ENCODE measurements at regions not wholly inside any gene's neighbourhood (a gene's known extent, or its start where the extent isn't known, plus 50 kb on each side); places are given as distances from the start of the nearest gene placed in this dataset.

DNA sequence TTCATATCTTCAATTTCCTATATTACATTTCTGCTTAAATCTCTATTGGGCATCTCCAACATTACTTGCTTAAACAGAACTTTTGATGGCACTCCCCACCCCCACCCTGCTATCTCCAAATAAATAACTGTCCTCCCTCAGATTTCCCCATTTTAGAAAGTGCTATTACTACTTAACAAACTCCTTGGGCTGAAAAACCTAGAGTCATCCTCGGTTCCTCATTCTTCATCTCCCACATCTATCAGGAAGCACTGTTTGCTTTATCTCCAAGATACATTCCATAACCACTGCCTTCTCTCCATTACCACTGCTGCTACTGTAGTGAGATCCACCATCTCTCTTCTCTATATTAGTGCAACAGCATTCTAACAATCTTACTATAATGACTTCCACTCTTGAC lies 150.4 kb upstream of the CYRIA start:
- no peak for DNase-seq (ENCODE audit: low spot score)
- Histone ChIP-seq H3K79me2 (no peaks in the 10 kb centered on the region), H4K20me1 (ENCODE audit: insufficient read depth, poor library complexity, severe bottlenecking) (no peaks in the 10 kb centered on the region), H3K9me2 (replicated peaks; ENCODE audit: insufficient read depth) (no peaks in the 10 kb centered on the region), H3K36me3 (replicated peaks; ENCODE audit: insufficient read depth, low read depth) (no peaks in the 10 kb centered on the region), H3K9me3 (ENCODE audit: low read depth) (no peaks in the 10 kb centered on the region), H3K27ac (no peak overlapping the region), H3K27me3 (no peaks in the 10 kb centered on the region), H3K4me3 (no peak overlapping the region), H3K4me2 (no peak overlapping the region), H3K4me1 (ENCODE audit: insufficient read depth) (peaks cover 6% of the 10 kb centered on the region), H2AFZ (no peak overlapping the region)
- whole genome bisulfite sequencing (ENCODE audit: low lambda C conversion rate, missing lambda C conversion rate) = 90% methylated on average over 1 of the region's 1 CpG
- TF ChIP-seq EZH2phosphoT487 (IDR thresholded peaks at IDR 0.05; ENCODE audit: low read depth, severe bottlenecking, unreplicated experiment) (no peak), CTCF (IDR thresholded peaks at IDR 0.05; ENCODE audit: poor library complexity) (no peak), EZH2 (IDR thresholded peaks at IDR 0.05; ENCODE audit: borderline replicate concordance) (no peak)

DNA sequence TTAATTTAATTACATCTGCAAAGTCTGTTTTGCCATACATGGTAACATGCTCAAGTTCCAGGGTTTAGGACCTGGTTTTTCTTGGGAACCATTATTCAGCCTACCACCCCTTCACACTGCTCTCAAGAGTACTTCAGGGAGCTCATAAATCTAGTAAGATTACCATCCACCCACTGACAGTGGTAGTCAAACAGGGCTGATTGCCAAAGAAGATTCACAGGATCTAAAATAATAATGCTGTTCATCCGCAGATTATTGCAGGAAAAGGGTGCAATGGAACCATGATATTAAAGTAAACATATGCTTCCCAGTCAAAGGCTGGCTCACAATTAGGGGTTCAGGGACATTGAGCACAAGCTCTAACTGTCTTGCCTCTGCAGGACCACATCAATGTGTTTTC lies 148.0 kb upstream of the CYRIA start:
- Histone ChIP-seq H3K9me3 (ENCODE audit: low read depth) (no peaks in the 10 kb centered on the region), H3K4me3 (no peak overlapping the region)
- 75% methylated on average over 1 of the region's 1 CpG for WGBS (ENCODE audit: low lambda C conversion rate, missing lambda C conversion rate)

GRCh38 chr2:16798472-16798871 lies 132.8 kb upstream of the CYRIA start:
- H3K36me3 ChIP-seq (replicated peaks; ENCODE audit: insufficient read depth, low read depth) = no peaks in the 10 kb centered on the region
- H3K4me2 ChIP-seq = no peak overlapping the region
- H3K27ac ChIP-seq = no peak overlapping the region
- no peak overlapping the region for H2AFZ ChIP-seq
- H3K4me3 ChIP-seq = no peak overlapping the region
- DNase-seq (ENCODE audit: low spot score) = no peak
- WGBS (ENCODE audit: low lambda C conversion rate, missing lambda C conversion rate) = 87% methylated on average over 2 of the region's 2 CpGs
- H3K4me1 ChIP-seq (ENCODE audit: insufficient read depth) = no peaks in the 10 kb centered on the region
- H3K79me2 ChIP-seq = no peaks in the 10 kb centered on the region
- no peaks in the 10 kb centered on the region for H3K27me3 ChIP-seq
- no peaks in the 10 kb centered on the region for H3K9me2 ChIP-seq (replicated peaks; ENCODE audit: insufficient read depth)
- TF ChIP-seq CTCF (IDR thresholded peaks at IDR 0.05; ENCODE audit: poor library complexity) = no peak
- no peak for TF ChIP-seq EZH2phosphoT487 (IDR thresholded peaks at IDR 0.05; ENCODE audit: low read depth, severe bottlenecking, unreplicated experiment)
- no peak for TF ChIP-seq EZH2 (IDR thresholded peaks at IDR 0.05; ENCODE audit: borderline replicate concordance)
- H4K20me1 ChIP-seq (ENCODE audit: insufficient read depth, poor library complexity, severe bottlenecking) = no peaks in the 10 kb centered on the region
- no peaks in the 10 kb centered on the region for H3K9me3 ChIP-seq (ENCODE audit: low read depth)

More for the DNA sequence above, 148.0 kb upstream of the CYRIA start:
- TF ChIP-seq EZH2phosphoT487 (IDR thresholded peaks at IDR 0.05; ENCODE audit: low read depth, severe bottlenecking, unreplicated experiment) = no peak
- TF ChIP-seq CTCF (IDR thresholded peaks at IDR 0.05; ENCODE audit: poor library complexity) = no peak
- no peak for TF ChIP-seq EZH2 (IDR thresholded peaks at IDR 0.05; ENCODE audit: borderline replicate concordance)
- H3K27me3 ChIP-seq = no peaks in the 10 kb centered on the region
- peaks cover 5% of the 10 kb centered on the region for H3K4me1 ChIP-seq (ENCODE audit: insufficient read depth)
- no peak overlapping the region for H3K27ac ChIP-seq
- no peak overlapping the region for H3K4me2 ChIP-seq
- no peaks in the 10 kb centered on the region for H3K79me2 ChIP-seq
- H3K36me3 ChIP-seq (replicated peaks; ENCODE audit: insufficient read depth, low read depth) = no peaks in the 10 kb centered on the region
- no peaks in the 10 kb centered on the region for H3K9me2 ChIP-seq (replicated peaks; ENCODE audit: insufficient read depth)
- H2AFZ ChIP-seq = no peak overlapping the region
- DNase-seq (ENCODE audit: low spot score) = no peak
- no peaks in the 10 kb centered on the region for H4K20me1 ChIP-seq (ENCODE audit: insufficient read depth, poor library complexity, severe bottlenecking)

GRCh38 chr2:16791496-16791895 lies 125.9 kb upstream of the CYRIA start:
- Histone ChIP-seq H3K4me1 (ENCODE audit: insufficient read depth) (no peaks in the 10 kb centered on the region), H3K9me3 (ENCODE audit: low read depth) (no peaks in the 10 kb centered on the region), H4K20me1 (ENCODE audit: insufficient read depth, poor library complexity, severe bottlenecking) (no peaks in the 10 kb centered on the region), H3K27me3 (no peaks in the 10 kb centered on the region), H3K4me2 (no peak overlapping the region), H3K79me2 (no peaks in the 10 kb centered on the region), H3K4me3 (no peak overlapping the region), H3K9me2 (replicated peaks; ENCODE audit: insufficient read depth) (no peaks in the 10 kb centered on the region), H2AFZ (no peak overlapping the region), H3K27ac (no peak overlapping the region), H3K36me3 (replicated peaks; ENCODE audit: insufficient read depth, low read depth) (no peaks in the 10 kb centered on the region)
- 92% methylated on average over 1 of the region's 1 CpG for WGBS (ENCODE audit: low lambda C conversion rate, missing lambda C conversion rate)
- no peak for TF ChIP-seq CTCF (IDR thresholded peaks at IDR 0.05; ENCODE audit: poor library complexity)
- no peak for TF ChIP-seq EZH2phosphoT487 (IDR thresholded peaks at IDR 0.05; ENCODE audit: low read depth, severe bottlenecking, unreplicated experiment)
- TF ChIP-seq EZH2 (IDR thresholded peaks at IDR 0.05; ENCODE audit: borderline replicate concordance) = no peak
- no peak for DNase-seq (ENCODE audit: low spot score)

All from hepatocyte (in vitro differentiated cells).